SU-DHL-6 (cell line): ENCODE measurements at regions not wholly inside any gene's neighbourhood (a gene's known extent, or its start where the extent isn't known, plus 50 kb on each side); places are given as distances from the start of the nearest gene placed in this dataset.
"Not testable (repeated sequence)": the region's sequence is repeated elsewhere in the genome, so short reads cannot be mapped to it uniquely, and the experiment has no call there.

Experiments
- H2AFZ ChIP-seq: fragments of 200-600 bp; sonication (generic); 2 replicates; pipeline ENCODE4 v1.6.1; 2014; ENCODE audit warnings: low read depth, mild to moderate bottlenecking, moderate library complexity, mixed read lengths, antibody characterized with exemption, low read length; ENCODE audit not compliant: severe bottlenecking
- H3F3A ChIP-seq: fragments of 200-600 bp; shearing (Covaris generic); 2 replicates; pipeline ENCODE4 v1.6.0; 2016; ENCODE audit warnings: antibody characterized with exemption, mild to moderate bottlenecking; ENCODE audit not compliant: insufficient read depth
- H3K27ac ChIP-seq: fragments of 200-600 bp; sonication (generic); 2 replicates; pipeline ENCODE4 v1.5.1; 2016; ENCODE audit warnings: low read depth, mild to moderate bottlenecking, low read length, moderate library complexity, mixed read lengths
- H3K27me3 ChIP-seq: fragments of 200-600 bp; sonication (generic), shearing (Covaris generic); 2 replicates; pipeline ENCODE4 v1.6.0; 2014; ENCODE audit warnings: mild to moderate bottlenecking, low read length
- H3K36me3 ChIP-seq: fragments of 200-600 bp; sonication (generic); 2 replicates; pipeline ENCODE4 v1.6.1; 2014; ENCODE audit warnings: mild to moderate bottlenecking, low read length, mixed read lengths
- H3K4me2 ChIP-seq: fragments of 300-600, 200-600 bp; shearing (Covaris generic), sonication (generic); 2 replicates; pipeline ENCODE4 v1.6.0; 2014; ENCODE audit warnings: low read length, low read depth, mild to moderate bottlenecking; ENCODE audit not compliant: poor library complexity, severe bottlenecking
- H3K4me3 ChIP-seq: fragments of 200-600 bp; sonication (generic); 2 replicates; pipeline ENCODE4 v1.5.1; 2014; ENCODE audit warnings: antibody characterized with exemption, low read length, mild to moderate bottlenecking, mixed read lengths; ENCODE audit not compliant: insufficient read depth, poor library complexity, severe bottlenecking
- H3K79me2 ChIP-seq: fragments of 200-600 bp; sonication (generic); 2 replicates; pipeline ENCODE4 v1.6.1; 2014; ENCODE audit warnings: mild to moderate bottlenecking, low read length, moderate library complexity; ENCODE audit not compliant: insufficient read depth
- H3K9ac ChIP-seq: fragments of 200-600 bp; sonication (generic); 2 replicates; pipeline ENCODE4 v1.7.0; 2014; ENCODE audit warnings: mild to moderate bottlenecking, low read length
- H3K9me2 ChIP-seq: fragments of 200-600 bp; sonication (generic); replicated peaks from 2 replicates; pipeline ENCODE4 v1.6.1; 2014; ENCODE audit warnings: low read length; ENCODE audit not compliant: insufficient read depth
- H3K9me3 ChIP-seq: fragments of 200-600 bp; sonication (generic); 2 replicates; pipeline ENCODE4 v1.6.1; 2014; ENCODE audit warnings: low read length, mixed read lengths; ENCODE audit not compliant: insufficient read depth
- H4K20me1 ChIP-seq: fragments of 200-600 bp; sonication (generic); 2 replicates; pipeline ENCODE4 v1.6.1; 2014; ENCODE audit warnings: low read depth, mild to moderate bottlenecking, antibody characterized with exemption, low read length, moderate library complexity, mixed read lengths
- EZH2phosphoT487 ChIP-seq: fragments of 200-600 bp; sonication (generic), shearing (Covaris generic); conservative IDR thresholded peaks from 2 replicates; pipeline ENCODE4 v1.6.1; 2018; ENCODE audit warnings: mild to moderate bottlenecking, antibody characterized with exemption, low read length, moderate library complexity, mixed read lengths
- TF ChIP-seq, protein P1 (sequence below): fragments of 200-600 bp; sonication (generic); IDR thresholded peaks from one replicate; pipeline ENCODE4 v1.5.1; 2017; ENCODE audit warnings: antibody characterized with exemption, mild to moderate bottlenecking, low read length, moderate library complexity; ENCODE audit not compliant: insufficient read depth, poor library complexity, severe bottlenecking

- Histone ChIP-seq H3K9me2 (no peaks in the 10 kb centered on the region), H3K27ac (no peak overlapping the region), H3K4me2 (no peak overlapping the region), H4K20me1 (no peaks in the 10 kb centered on the region), H2AFZ (no peak overlapping the region), H3K9me3 (peaks cover 8% of the 10 kb centered on the region), H3K9ac (no peak overlapping the region), H3K36me3 (no peaks in the 10 kb centered on the region), H3K4me3 (no peak overlapping the region), H3F3A (no peaks in the 10 kb centered on the region), H3K27me3 (no peaks in the 10 kb centered on the region; the same call in 1 of the 2 replicates), H3K79me2 (no peaks in the 10 kb centered on the region)
- TF ChIP-seq, protein P1, sequence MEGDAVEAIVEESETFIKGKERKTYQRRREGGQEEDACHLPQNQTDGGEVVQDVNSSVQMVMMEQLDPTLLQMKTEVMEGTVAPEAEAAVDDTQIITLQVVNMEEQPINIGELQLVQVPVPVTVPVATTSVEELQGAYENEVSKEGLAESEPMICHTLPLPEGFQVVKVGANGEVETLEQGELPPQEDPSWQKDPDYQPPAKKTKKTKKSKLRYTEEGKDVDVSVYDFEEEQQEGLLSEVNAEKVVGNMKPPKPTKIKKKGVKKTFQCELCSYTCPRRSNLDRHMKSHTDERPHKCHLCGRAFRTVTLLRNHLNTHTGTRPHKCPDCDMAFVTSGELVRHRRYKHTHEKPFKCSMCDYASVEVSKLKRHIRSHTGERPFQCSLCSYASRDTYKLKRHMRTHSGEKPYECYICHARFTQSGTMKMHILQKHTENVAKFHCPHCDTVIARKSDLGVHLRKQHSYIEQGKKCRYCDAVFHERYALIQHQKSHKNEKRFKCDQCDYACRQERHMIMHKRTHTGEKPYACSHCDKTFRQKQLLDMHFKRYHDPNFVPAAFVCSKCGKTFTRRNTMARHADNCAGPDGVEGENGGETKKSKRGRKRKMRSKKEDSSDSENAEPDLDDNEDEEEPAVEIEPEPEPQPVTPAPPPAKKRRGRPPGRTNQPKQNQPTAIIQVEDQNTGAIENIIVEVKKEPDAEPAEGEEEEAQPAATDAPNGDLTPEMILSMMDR = no peak
- TF ChIP-seq EZH2phosphoT487 = no peak
These were observed 187.0 kb upstream of the ETV3 start for GRCh38 chr1:157325220-157325619.

DNA sequence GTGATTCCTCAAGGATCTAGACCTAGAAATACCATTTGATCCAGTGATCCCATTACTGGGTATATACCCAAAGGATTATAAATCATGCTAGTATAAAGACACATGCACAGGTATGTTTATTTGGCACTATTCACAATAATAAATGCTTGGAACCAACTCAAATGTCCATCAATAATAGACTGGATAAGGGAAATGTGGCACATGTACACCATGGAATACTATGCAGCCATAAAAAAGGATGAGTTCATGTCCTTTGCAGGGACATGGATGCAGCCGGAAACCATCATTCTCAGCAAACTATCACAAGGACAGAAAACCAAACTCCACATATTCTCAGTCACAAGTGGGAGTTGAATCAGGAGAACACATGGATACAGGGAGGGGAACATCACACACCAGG is 183.8 kb upstream of the ETV3 start:
- not testable (repeated sequence) for H3K27ac ChIP-seq, H3K27me3 ChIP-seq, H3K36me3 ChIP-seq, H3K9me3 ChIP-seq, H3K9me2 ChIP-seq, H4K20me1 ChIP-seq, H3K9ac ChIP-seq, H3K4me3 ChIP-seq, H3F3A ChIP-seq, H2AFZ ChIP-seq, H3K4me2 ChIP-seq, H3K79me2 ChIP-seq

GRCh38 chr1:157319567-157319966 is 181.4 kb upstream of the ETV3 start:
- Histone ChIP-seq H3K36me3 (no peaks in the 10 kb centered on the region), H3K9ac (no peak overlapping the region), H3K79me2 (no peaks in the 10 kb centered on the region), H4K20me1 (no peaks in the 10 kb centered on the region), H3F3A (no peaks in the 10 kb centered on the region), H3K9me3 (peaks cover 4% of the 10 kb centered on the region; the same call in 1 of the 2 replicates), H3K27me3 (no peaks in the 10 kb centered on the region), H3K27ac (no peak overlapping the region), H3K4me2 (no peak overlapping the region), H3K9me2 (no peaks in the 10 kb centered on the region), H2AFZ (no peak overlapping the region), H3K4me3 (no peak overlapping the region)
- TF ChIP-seq, protein P1 = no peak
- TF ChIP-seq EZH2phosphoT487 = no peak

- not testable (repeated sequence) for H4K20me1 ChIP-seq, H3K27me3 ChIP-seq, H3K27ac ChIP-seq, H3K9ac ChIP-seq, H3K4me2 ChIP-seq, H3K36me3 ChIP-seq, H2AFZ ChIP-seq, H3F3A ChIP-seq, H3K4me3 ChIP-seq, H3K79me2 ChIP-seq, H3K9me2 ChIP-seq, H3K9me3 ChIP-seq
These were observed 179.0 kb upstream of the ETV3 start for GRCh38 chr1:157317229-157317628.
